ENCODE measurements at regions not wholly inside any gene's neighbourhood (a gene's known extent, or its start where the extent isn't known, plus 50 kb on each side); places are given as distances from the start of the nearest gene placed in this dataset.
A peak's percentile ranks its signal among the peaks of the same experiment; 100 is the strongest.

- TF ChIP-seq CTCF (IDR thresholded peaks at IDR 0.05), result no peak
- peak overlapping the region; percentile 30 for H3K27ac ChIP-seq
- H3K27me3 ChIP-seq (ENCODE audit: insufficient read depth in 3 of 3, low read length in 2 of 3), result peaks cover 0 to 2% (median 0%) of the 10 kb centered on the region in 3 donors
- H3K36me3 ChIP-seq (ENCODE audit: insufficient read depth in 1 of 2, low read depth in 1 of 2), result no peaks in the 10 kb centered on the region
- no peak overlapping the region for H3K4me3 ChIP-seq
- peaks cover 6% of the 10 kb centered on the region for H3K9me3 ChIP-seq
- H3K4me1 ChIP-seq, result no peaks in the 10 kb centered on the region
- ATAC-seq (peak; percentile 58 to 86 (median 74)), DNase-seq (no peak)
- intact Hi-C loops (cut with DNase I), result no loop called here
- WGBS, 3 donors, result 53 to 55% (median 54%) methylated on average over 8 of the region's 8 CpGs
Observed at GRCh38 chr2:240226672-240227537, 86.4 kb upstream of the OTOS start.

- peaks cover 3% of the 10 kb centered on the region for H3K4me1 ChIP-seq
- H3K27me3 ChIP-seq (ENCODE audit: insufficient read depth in 3 of 3, low read length in 2 of 3), result peaks cover 0 to 2% (median 0%) of the 10 kb centered on the region in 3 donors
- WGBS, 3 donors, result 68 to 82% (median 71%) methylated on average over 14 of the region's 14 CpGs
- no peak for ATAC-seq
- peaks cover 6% of the 10 kb centered on the region for H3K9me3 ChIP-seq
- H3K36me3 ChIP-seq (ENCODE audit: insufficient read depth in 1 of 2, low read depth in 1 of 2), result no peaks in the 10 kb centered on the region
- intact Hi-C loops (cut with DNase I), result no loop called here
- TF ChIP-seq CTCF (IDR thresholded peaks at IDR 0.05), result no peak
- no peak for DNase-seq
- H3K27ac ChIP-seq, result peak overlapping the region; percentile 30
- no peak overlapping the region for H3K4me3 ChIP-seq
Observed at GRCh38 chr2:240227538-240228428, 87.3 kb upstream of the OTOS start.

- DNase-seq, result no peak
- ATAC-seq, result no peak
- Histone ChIP-seq H3K4me3 (no peak overlapping the region), H3K27me3 (ENCODE audit: insufficient read depth in 3 of 3, low read length in 2 of 3) (peaks cover 0 to 2% (median 0%) of the 10 kb centered on the region in 3 donors), H3K36me3 (ENCODE audit: insufficient read depth in 1 of 2, low read depth in 1 of 2) (no peaks in the 10 kb centered on the region), H3K9me3 (peaks cover 6% of the 10 kb centered on the region), H3K4me1 (peaks cover 3% of the 10 kb centered on the region), H3K27ac (no peak overlapping the region)
- no peak for TF ChIP-seq CTCF (IDR thresholded peaks at IDR 0.05)
- intact Hi-C loops (cut with DNase I), result no loop called here
- 96 to 100% (median 100%) methylated on average over 1 of the region's 1 CpG for WGBS, 3 donors
Observed at GRCh38 chr2:240229005-240229404, 88.5 kb upstream of the OTOS start.

- H3K9me3 ChIP-seq, result peaks cover 6% of the 10 kb centered on the region
- ATAC-seq (no peak), DNase-seq (no peak)
- intact Hi-C loops (cut with DNase I), result loop anchor here in 1 of 2 donors (5.0 kb wide), 1 partner anchor 143 kb away; no protein-coding TSS in a partner anchor
- 79 to 82% (median 79%) methylated on average over 5 of the region's 5 CpGs for WGBS, 3 donors
- no peaks in the 10 kb centered on the region for H3K36me3 ChIP-seq (ENCODE audit: insufficient read depth in 1 of 2, low read depth in 1 of 2)
- H3K4me3 ChIP-seq, result no peak overlapping the region
- no peak overlapping the region for H3K27ac ChIP-seq
- peaks cover 4% of the 10 kb centered on the region for H3K4me1 ChIP-seq
- no peak for TF ChIP-seq CTCF (IDR thresholded peaks at IDR 0.05)
- no peaks in the 10 kb centered on the region for H3K27me3 ChIP-seq (ENCODE audit: insufficient read depth in 3 of 3, low read length in 2 of 3)
Observed at GRCh38 chr2:240229603-240230235, 89.3 kb upstream of the OTOS start.
